MG63 (cell line): ENCODE measurements at regions not wholly inside any gene's neighbourhood (a gene's known extent, or its start where the extent isn't known, plus 50 kb on each side); places are given as distances from the start of the nearest gene placed in this dataset.
"Not testable (repeated sequence)": the region's sequence is repeated elsewhere in the genome, so short reads cannot be mapped to it uniquely, and the experiment has no call there.

Source experiments
- DNase-seq: peaks from one replicate; pipeline ENCODE4 v3.0.0-alpha.2; 2020
- H3K27me3 ChIP-seq: fragments of 250-450 bp; sonication (Bioruptor Pico); 2 replicates; pipeline ENCODE4 v1.5.1; 2020; ENCODE audit warnings: mild to moderate bottlenecking, moderate library complexity
- H3K36me3 ChIP-seq: fragments of 250-450 bp; sonication (Bioruptor Pico); 2 replicates; pipeline ENCODE4 v1.5.1; 2020; ENCODE audit warnings: mild to moderate bottlenecking, moderate library complexity
- H3K4me3 ChIP-seq: fragments of 250-450 bp; sonication (Bioruptor Pico); 2 replicates; pipeline ENCODE4 v1.5.1; 2020; ENCODE audit warnings: mild to moderate bottlenecking, moderate library complexity
- H3K9me3 ChIP-seq: fragments of 250-450 bp; sonication (Bioruptor Pico); 2 replicates; pipeline ENCODE4 v1.5.1; 2020; ENCODE audit warnings: mild to moderate bottlenecking, moderate library complexity

GRCh38 chr6:9373308-9373707 lies 938.0 kb upstream of the SLC35B3 start:
- DNase-seq, result no peak
- Histone ChIP-seq H3K4me3 (no peak overlapping the region), H3K9me3 (no peaks in the 10 kb centered on the region), H3K36me3 (no peaks in the 10 kb centered on the region), H3K27me3 (no peaks in the 10 kb centered on the region)

GRCh38 chr6:9370480-9370879 lies 935.1 kb upstream of the SLC35B3 start:
- Histone ChIP-seq H3K27me3 (no peaks in the 10 kb centered on the region), H3K36me3 (no peaks in the 10 kb centered on the region), H3K9me3 (no peaks in the 10 kb centered on the region), H3K4me3 (no peak overlapping the region)
- no peak for DNase-seq

- Histone ChIP-seq H3K9me3 (no peaks in the 10 kb centered on the region; the same call in 1 of the 2 replicates), H3K4me3 (no peak overlapping the region), H3K36me3 (no peaks in the 10 kb centered on the region), H3K27me3 (no peaks in the 10 kb centered on the region)
- no peak for DNase-seq
Observed at GRCh38 chr6:9365378-9365777, 930.0 kb upstream of the SLC35B3 start.

GRCh38 chr6:9361749-9362148 lies 926.4 kb upstream of the SLC35B3 start:
- peaks cover 2% of the 10 kb centered on the region; the same call in 1 of the 2 replicates for H3K9me3 ChIP-seq
- no peaks in the 10 kb centered on the region for H3K27me3 ChIP-seq
- DNase-seq, result no peak
- no peaks in the 10 kb centered on the region for H3K36me3 ChIP-seq
- H3K4me3 ChIP-seq, result no peak overlapping the region

- DNase-seq, result no peak
- Histone ChIP-seq H3K9me3 (peaks cover 2% of the 10 kb centered on the region; the same call in 1 of the 2 replicates), H3K27me3 (no peaks in the 10 kb centered on the region), H3K4me3 (no peak overlapping the region), H3K36me3 (no peaks in the 10 kb centered on the region)
Observed at GRCh38 chr6:9360881-9361280, 925.5 kb upstream of the SLC35B3 start.

GRCh38 chr6:9347608-9348007 lies 912.3 kb upstream of the SLC35B3 start:
- Histone ChIP-seq H3K9me3 (no peaks in the 10 kb centered on the region), H3K4me3 (no peak overlapping the region), H3K36me3 (no peaks in the 10 kb centered on the region), H3K27me3 (no peaks in the 10 kb centered on the region)
- DNase-seq, result no peak

- DNase-seq, result no peak
- H3K9me3 ChIP-seq, result no peaks in the 10 kb centered on the region
- no peaks in the 10 kb centered on the region for H3K36me3 ChIP-seq
- no peak overlapping the region for H3K4me3 ChIP-seq
- no peaks in the 10 kb centered on the region for H3K27me3 ChIP-seq
Observed at GRCh38 chr6:9346923-9347322, 911.6 kb upstream of the SLC35B3 start.

- DNase-seq, result no peak
- no peaks in the 10 kb centered on the region for H3K36me3 ChIP-seq
- no peaks in the 10 kb centered on the region for H3K27me3 ChIP-seq
- H3K4me3 ChIP-seq, result no peak overlapping the region
- no peaks in the 10 kb centered on the region for H3K9me3 ChIP-seq
Observed at GRCh38 chr6:9335431-9335830, 900.1 kb upstream of the SLC35B3 start.

GRCh38 chr6:9334979-9335378 lies 899.6 kb upstream of the SLC35B3 start:
- Histone ChIP-seq H3K9me3 (no peaks in the 10 kb centered on the region), H3K36me3 (no peaks in the 10 kb centered on the region), H3K4me3 (no peak overlapping the region), H3K27me3 (no peaks in the 10 kb centered on the region)
- DNase-seq, result no peak

- no peaks in the 10 kb centered on the region for H3K36me3 ChIP-seq
- no peak for DNase-seq
- H3K27me3 ChIP-seq, result no peaks in the 10 kb centered on the region
- peaks cover 6% of the 10 kb centered on the region for H3K9me3 ChIP-seq
- no peak overlapping the region for H3K4me3 ChIP-seq
Observed at GRCh38 chr6:9332241-9332780, 897.0 kb upstream of the SLC35B3 start.

GRCh38 chr6:9316831-9317230 lies 881.5 kb upstream of the SLC35B3 start:
- DNase-seq, result no peak
- no peaks in the 10 kb centered on the region for H3K27me3 ChIP-seq
- H3K36me3 ChIP-seq, result no peaks in the 10 kb centered on the region
- H3K9me3 ChIP-seq, result no peaks in the 10 kb centered on the region
- no peak overlapping the region for H3K4me3 ChIP-seq

- no peak for DNase-seq
- no peaks in the 10 kb centered on the region for H3K9me3 ChIP-seq
- H3K27me3 ChIP-seq, result no peaks in the 10 kb centered on the region
- no peaks in the 10 kb centered on the region for H3K36me3 ChIP-seq
- H3K4me3 ChIP-seq, result no peak overlapping the region
Observed at GRCh38 chr6:9315966-9316650, 880.8 kb upstream of the SLC35B3 start.

GRCh38 chr6:9308284-9308683 lies 872.9 kb upstream of the SLC35B3 start:
- no peaks in the 10 kb centered on the region for H3K27me3 ChIP-seq
- H3K9me3 ChIP-seq, result no peaks in the 10 kb centered on the region
- H3K4me3 ChIP-seq, result no peak overlapping the region
- no peak for DNase-seq
- H3K36me3 ChIP-seq, result no peaks in the 10 kb centered on the region

- DNase-seq, result no peak
- no peaks in the 10 kb centered on the region for H3K9me3 ChIP-seq
- no peaks in the 10 kb centered on the region for H3K27me3 ChIP-seq
- H3K36me3 ChIP-seq, result no peaks in the 10 kb centered on the region
- H3K4me3 ChIP-seq, result no peak overlapping the region
Observed at GRCh38 chr6:9307786-9308185, 872.4 kb upstream of the SLC35B3 start.

GRCh38 chr6:9307187-9307586 lies 871.8 kb upstream of the SLC35B3 start:
- Histone ChIP-seq H3K4me3 (no peak overlapping the region), H3K9me3 (no peaks in the 10 kb centered on the region), H3K36me3 (no peaks in the 10 kb centered on the region), H3K27me3 (no peaks in the 10 kb centered on the region)
- no peak for DNase-seq

- peak; percentile 20 for DNase-seq
Observed at GRCh38 chr6:9295644-9296043, 860.3 kb upstream of the SLC35B3 start.

GRCh38 chr6:9292975-9293374 lies 857.6 kb upstream of the SLC35B3 start:
- no peak for DNase-seq
- Histone ChIP-seq H3K4me3 (no peak overlapping the region), H3K36me3 (no peaks in the 10 kb centered on the region), H3K27me3 (no peaks in the 10 kb centered on the region), H3K9me3 (no peaks in the 10 kb centered on the region)

More at GRCh38 chr6:9295644-9296043, 860.3 kb upstream of the SLC35B3 start:
- Histone ChIP-seq H3K36me3 (no peaks in the 10 kb centered on the region), H3K9me3 (no peaks in the 10 kb centered on the region), H3K4me3 (no peak overlapping the region), H3K27me3 (no peaks in the 10 kb centered on the region)

GRCh38 chr6:9290342-9290741 lies 855.0 kb upstream of the SLC35B3 start:
- not testable (repeated sequence) for H3K4me3 ChIP-seq, H3K36me3 ChIP-seq, DNase-seq, H3K9me3 ChIP-seq, H3K27me3 ChIP-seq
